OCI-LY3 (cell line): ENCODE measurements at regions not wholly inside any gene's neighbourhood (a gene's known extent, or its start where the extent isn't known, plus 50 kb on each side); places are given as distances from the start of the nearest gene placed in this dataset.
A peak's percentile ranks its signal among the peaks of the same experiment; 100 is the strongest.

Experiments used
- H2AFZ ChIP-seq: fragments of 200-600, 300-600 bp; shearing (Covaris generic); 2 replicates; pipeline ENCODE4 v1.6.0; 2014; ENCODE audit warnings: antibody characterized with exemption, low read depth, low read length
- H3K27ac ChIP-seq: fragments of 200-600, 300-600 bp; sonication (generic); 2 replicates; pipeline ENCODE4 v1.5.1; 2014; ENCODE audit warnings: mild to moderate bottlenecking, low read length, moderate library complexity, mixed read lengths
- H3K27me3 ChIP-seq: fragments of 200-600, 300-600 bp; sonication (generic); 2 replicates; pipeline ENCODE4 v1.6.1; 2014; ENCODE audit warnings: low read depth, low read length, mixed read lengths
- H3K36me3 ChIP-seq: fragments of 200-600, 300-600 bp; sonication (generic); replicated peaks from 2 replicates; pipeline ENCODE3; 2014; ENCODE audit warnings: low read depth, low read length, mixed read lengths
- H3K4me1 ChIP-seq: fragments of 300-600, 200-600 bp; sonication (generic); 2 replicates; pipeline ENCODE4 v1.6.1; 2014; ENCODE audit warnings: low read length, mixed read lengths
- H3K4me2 ChIP-seq: fragments of 200-600, 300-600 bp; sonication (generic); 2 replicates; pipeline ENCODE4 v1.6.1; 2014; ENCODE audit warnings: low read length, mixed read lengths
- H3K4me3 ChIP-seq: fragments of 300-600, 200-600 bp; sonication (generic); 2 replicates; pipeline ENCODE4 v1.5.1; 2014; ENCODE audit warnings: antibody characterized with exemption, mild to moderate bottlenecking, low read length, moderate library complexity
- H3K79me2 ChIP-seq: fragments of 300-600, 200-600 bp; shearing (Covaris generic); 2 replicates; pipeline ENCODE4 v1.6.1; 2014; ENCODE audit warnings: mild to moderate bottlenecking, low read length, mixed read lengths
- H3K9ac ChIP-seq: fragments of 300-600, 200-600 bp; shearing (Covaris generic); 2 replicates; pipeline ENCODE4 v1.6.0; 2014; ENCODE audit warnings: mild to moderate bottlenecking, low read length, moderate library complexity
- H3K9me3 ChIP-seq: fragments of 200-600, 300-600 bp; shearing (Covaris generic); 2 replicates; pipeline ENCODE4 v1.6.1; 2014; ENCODE audit warnings: low read length, mixed read lengths; ENCODE audit not compliant: insufficient read depth
- H4K20me1 ChIP-seq: fragments of 200-600, 300-600 bp; sonication (generic); 2 replicates; pipeline ENCODE4 v1.6.1; 2016; ENCODE audit warnings: low read length, mixed read lengths; ENCODE audit not compliant: insufficient read depth
- CTCF ChIP-seq: fragments of 200-600, 300-600 bp; sonication (generic); IDR thresholded peaks from 2 replicates; pipeline ENCODE4 v1.5.1; 2014; ENCODE audit warnings: antibody characterized with exemption, low read length, low read depth
- EZH2phosphoT487 ChIP-seq: fragments of 200-600 bp; shearing (Covaris generic); IDR thresholded peaks from 2 replicates; pipeline ENCODE4 v1.6.1; 2018; ENCODE audit warnings: antibody characterized with exemption, mixed run types, low read depth

DNA sequence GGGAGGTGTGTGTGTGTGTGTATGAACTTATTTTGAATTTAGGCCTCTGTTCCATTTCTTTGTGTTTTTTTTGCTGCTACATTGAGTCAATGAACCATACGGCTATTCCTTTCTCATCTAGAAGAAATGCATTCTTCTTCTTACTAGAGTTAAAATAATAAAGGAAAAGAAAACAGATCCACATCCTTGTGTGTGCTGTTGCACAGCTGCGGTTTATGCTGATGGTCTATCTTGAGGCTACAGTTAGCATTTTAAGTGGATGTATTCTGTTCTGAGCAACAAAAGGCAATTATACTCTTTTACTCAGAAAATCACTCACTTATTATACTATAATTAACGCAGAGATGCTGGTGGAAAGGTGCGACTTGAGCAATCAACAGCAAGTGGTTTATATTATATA, 615.0 kb upstream of the MBL2 start:
- H3K4me2 ChIP-seq = no peak overlapping the region
- H4K20me1 ChIP-seq = no peaks in the 10 kb centered on the region
- H2AFZ ChIP-seq = no peak overlapping the region
- no peak overlapping the region for H3K4me3 ChIP-seq
- H3K4me1 ChIP-seq = no peaks in the 10 kb centered on the region
- no peaks in the 10 kb centered on the region for H3K36me3 ChIP-seq
- no peaks in the 10 kb centered on the region for H3K9me3 ChIP-seq
- H3K27me3 ChIP-seq = no peaks in the 10 kb centered on the region
- no peaks in the 10 kb centered on the region for H3K79me2 ChIP-seq
- no peak for TF ChIP-seq EZH2phosphoT487
- no peak for TF ChIP-seq CTCF
- no peak overlapping the region for H3K27ac ChIP-seq
- no peak overlapping the region for H3K9ac ChIP-seq

DNA sequence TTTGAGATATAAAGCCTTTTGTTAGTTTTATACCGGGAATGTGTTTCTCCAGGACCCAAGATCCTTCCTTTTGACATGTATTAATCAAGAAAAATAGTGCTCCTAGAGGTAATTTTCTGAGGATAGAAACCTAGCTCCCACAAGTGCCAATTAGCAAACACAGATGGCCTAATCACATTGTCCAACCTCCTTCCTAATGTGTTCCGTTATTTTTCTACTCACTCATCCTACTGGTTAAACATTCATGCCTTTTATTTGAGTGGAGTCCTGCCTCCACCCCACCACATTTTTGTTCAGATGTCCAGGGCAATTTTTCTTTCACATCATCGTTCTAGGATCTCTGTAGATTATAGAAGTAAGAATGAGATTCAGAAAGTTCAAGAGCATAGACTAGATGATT, 610.0 kb upstream of the MBL2 start:
- Histone ChIP-seq H4K20me1 (no peaks in the 10 kb centered on the region), H3K79me2 (no peaks in the 10 kb centered on the region), H2AFZ (0 out of 2 replicates have a peak overlapping the region, but pooled peaks have one; percentile 13), H3K9ac (no peak overlapping the region), H3K27me3 (no peaks in the 10 kb centered on the region), H3K4me1 (no peaks in the 10 kb centered on the region), H3K9me3 (no peaks in the 10 kb centered on the region), H3K4me2 (no peak overlapping the region), H3K27ac (no peak overlapping the region), H3K36me3 (no peaks in the 10 kb centered on the region), H3K4me3 (no peak overlapping the region)
- TF ChIP-seq EZH2phosphoT487 (no peak), CTCF (no peak)

DNA sequence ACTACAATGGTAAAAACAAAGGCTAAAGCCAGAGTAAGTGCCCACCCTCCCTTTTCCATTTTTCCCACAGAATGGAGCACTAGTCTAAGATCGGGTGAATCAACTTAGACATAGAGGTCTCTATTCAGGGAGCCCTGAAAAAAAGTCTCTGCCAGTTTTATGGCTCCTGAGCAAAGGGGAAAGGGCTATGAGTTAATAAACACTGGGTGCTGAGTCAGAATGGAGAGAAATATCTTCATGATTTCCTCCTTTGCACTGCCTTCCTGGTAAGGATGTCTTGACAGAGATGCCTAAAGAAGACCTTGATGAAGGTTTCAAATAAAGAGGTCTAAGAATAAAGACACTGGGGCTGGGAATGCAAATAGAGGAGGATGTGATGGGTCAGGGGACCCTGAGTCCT, 607.4 kb upstream of the MBL2 start:
- H4K20me1 ChIP-seq = no peaks in the 10 kb centered on the region
- H2AFZ ChIP-seq = peak overlapping the region; percentile 39; the same call in 1 of the 2 replicates
- TF ChIP-seq EZH2phosphoT487 = no peak
- no peak for TF ChIP-seq CTCF
- no peak overlapping the region for H3K4me3 ChIP-seq
- no peaks in the 10 kb centered on the region for H3K9me3 ChIP-seq
- no peaks in the 10 kb centered on the region for H3K79me2 ChIP-seq
- no peaks in the 10 kb centered on the region for H3K4me1 ChIP-seq
- no peak overlapping the region for H3K27ac ChIP-seq
- H3K27me3 ChIP-seq = no peaks in the 10 kb centered on the region
- no peak overlapping the region for H3K4me2 ChIP-seq
- no peak overlapping the region for H3K9ac ChIP-seq
- H3K36me3 ChIP-seq = no peaks in the 10 kb centered on the region

- Histone ChIP-seq H4K20me1 (no peaks in the 10 kb centered on the region), H3K79me2 (no peaks in the 10 kb centered on the region), H3K27me3 (no peaks in the 10 kb centered on the region), H3K27ac (no peak overlapping the region), H3K9ac (no peak overlapping the region), H3K36me3 (no peaks in the 10 kb centered on the region), H3K4me3 (no peak overlapping the region), H3K4me1 (no peaks in the 10 kb centered on the region), H3K4me2 (no peak overlapping the region), H3K9me3 (no peaks in the 10 kb centered on the region), H2AFZ (no peak overlapping the region)
- no peak for TF ChIP-seq CTCF
- TF ChIP-seq EZH2phosphoT487 = no peak
These were observed 597.8 kb upstream of the MBL2 start for GRCh38 chr10:53370347-53370746.
